ENCODE measurements at regions not wholly inside any gene's neighbourhood (a gene's known extent, or its start where the extent isn't known, plus 50 kb on each side); places are given as distances from the start of the nearest gene placed in this dataset.

DNA sequence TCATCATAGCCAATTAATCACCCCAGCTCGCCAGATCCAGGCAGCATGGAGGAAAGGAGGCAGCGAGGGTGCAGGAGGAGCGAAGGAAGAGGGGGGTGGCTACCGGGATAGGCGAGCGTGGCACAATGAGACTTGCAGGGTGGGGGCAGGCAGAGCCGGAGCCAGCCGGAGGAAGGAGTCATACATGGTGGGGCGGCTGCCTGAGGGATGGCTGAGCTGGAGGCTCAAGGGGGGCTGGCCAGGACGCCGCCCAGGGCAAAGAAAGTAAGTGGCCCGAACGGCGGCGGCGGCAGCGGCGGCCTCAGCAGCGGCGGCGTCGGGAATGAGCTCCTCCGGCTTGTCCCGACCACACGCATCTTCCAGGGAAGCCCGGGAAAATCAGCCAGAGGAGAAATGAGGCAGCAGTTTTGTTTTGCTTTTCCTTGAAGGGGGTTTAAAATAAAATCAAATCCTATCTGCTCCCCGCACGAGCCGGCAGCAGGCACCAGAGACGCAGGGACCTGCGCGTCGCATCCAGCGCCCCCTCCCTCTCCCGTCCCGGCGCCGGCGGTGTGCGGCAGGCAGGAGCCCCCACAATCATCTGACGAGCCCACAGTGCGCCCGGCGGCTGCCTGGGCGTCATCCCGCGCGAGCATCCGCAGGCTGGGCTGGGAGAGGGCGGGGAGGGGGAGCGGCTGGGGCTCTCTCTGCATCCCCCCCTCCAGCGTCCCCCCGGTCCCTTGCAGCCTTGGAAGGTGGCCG lies 263.6 kb downstream of the CTTN start:
- no peak for DNase-seq

DNA sequence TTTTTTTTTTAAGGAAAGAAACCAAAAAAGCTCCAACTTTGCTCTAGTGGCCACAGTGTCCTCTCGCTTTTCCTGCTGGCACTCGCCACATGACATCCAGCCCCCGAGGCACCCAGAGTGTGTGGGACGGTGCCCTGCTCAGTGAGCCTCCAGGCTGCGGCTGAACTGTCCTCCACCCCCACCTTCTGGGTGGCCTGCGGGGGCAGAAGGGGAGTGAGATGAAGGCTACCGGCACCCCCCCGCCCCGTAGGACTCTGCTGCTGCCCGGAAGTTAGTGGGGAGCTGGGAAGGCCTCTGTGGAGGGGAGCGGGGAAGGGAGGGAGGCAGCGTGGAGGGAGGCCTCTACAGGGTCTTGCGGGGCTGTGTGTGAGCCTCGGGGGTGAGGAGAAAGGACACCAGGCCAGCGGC lies 264.4 kb downstream of the CTTN start:
- DNase-seq: no peak

DNA sequence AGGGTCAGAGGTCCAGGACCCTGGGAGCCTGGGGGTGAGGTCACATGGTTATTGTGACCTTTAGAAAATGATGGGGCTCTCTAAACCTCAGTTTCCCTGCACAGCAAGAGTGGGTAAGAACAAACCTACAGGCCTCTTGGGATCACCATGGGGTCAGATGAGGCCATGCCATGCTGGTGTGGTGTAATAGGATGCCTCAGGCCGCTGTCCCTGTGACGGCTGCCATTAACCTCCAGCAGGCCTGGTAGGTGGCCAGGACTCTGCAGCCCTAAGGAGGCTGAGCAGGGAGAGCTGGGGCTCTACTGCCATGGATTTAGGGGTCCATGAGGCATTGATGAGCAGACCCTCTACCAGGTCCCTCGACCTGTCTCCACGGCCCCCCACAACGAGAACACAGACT lies 265.5 kb downstream of the CTTN start:
- DNase-seq: no peak

DNA sequence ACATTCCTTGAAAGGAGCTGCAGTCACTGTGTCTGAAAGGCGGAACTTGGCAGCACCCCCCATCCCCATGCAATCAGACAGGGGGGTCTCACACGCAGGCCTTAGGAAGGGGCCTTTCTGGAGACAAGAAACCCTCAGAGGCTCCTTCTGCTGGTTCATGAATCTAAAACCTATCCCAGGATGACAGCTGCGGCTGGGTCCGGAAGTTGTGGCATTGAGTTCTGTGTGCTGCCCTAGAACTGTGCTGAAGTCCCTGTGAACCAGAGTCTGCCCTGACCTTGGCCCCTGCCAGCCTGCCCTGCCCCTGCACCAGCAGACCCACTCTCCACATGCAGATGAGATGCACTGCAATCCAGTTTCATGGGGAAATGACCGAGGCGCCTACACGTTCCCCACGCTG lies 268.0 kb downstream of the CTTN start:
- peak; percentile 2 to 19 for DNase-seq

DNA sequence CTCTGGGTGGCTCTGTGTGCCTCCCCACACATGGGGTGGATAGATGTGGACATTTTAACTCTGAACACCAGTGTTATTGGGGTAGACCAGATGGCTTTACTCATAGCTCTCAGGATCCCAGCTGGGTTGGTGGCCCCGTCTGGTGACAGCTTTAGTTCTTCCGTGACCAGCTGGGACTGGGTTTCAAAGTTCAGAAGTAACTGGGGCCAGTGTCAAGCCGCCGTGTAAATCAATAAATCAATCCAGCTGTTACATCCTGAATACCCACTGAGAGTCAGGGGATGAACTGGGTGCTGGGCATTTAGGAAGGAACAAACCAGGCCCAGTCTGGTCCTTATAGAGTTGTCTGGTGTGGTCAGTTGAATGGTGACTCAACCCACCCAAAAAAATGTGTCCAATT lies 269.4 kb downstream of the CTTN start:
- no peak for DNase-seq

DNA sequence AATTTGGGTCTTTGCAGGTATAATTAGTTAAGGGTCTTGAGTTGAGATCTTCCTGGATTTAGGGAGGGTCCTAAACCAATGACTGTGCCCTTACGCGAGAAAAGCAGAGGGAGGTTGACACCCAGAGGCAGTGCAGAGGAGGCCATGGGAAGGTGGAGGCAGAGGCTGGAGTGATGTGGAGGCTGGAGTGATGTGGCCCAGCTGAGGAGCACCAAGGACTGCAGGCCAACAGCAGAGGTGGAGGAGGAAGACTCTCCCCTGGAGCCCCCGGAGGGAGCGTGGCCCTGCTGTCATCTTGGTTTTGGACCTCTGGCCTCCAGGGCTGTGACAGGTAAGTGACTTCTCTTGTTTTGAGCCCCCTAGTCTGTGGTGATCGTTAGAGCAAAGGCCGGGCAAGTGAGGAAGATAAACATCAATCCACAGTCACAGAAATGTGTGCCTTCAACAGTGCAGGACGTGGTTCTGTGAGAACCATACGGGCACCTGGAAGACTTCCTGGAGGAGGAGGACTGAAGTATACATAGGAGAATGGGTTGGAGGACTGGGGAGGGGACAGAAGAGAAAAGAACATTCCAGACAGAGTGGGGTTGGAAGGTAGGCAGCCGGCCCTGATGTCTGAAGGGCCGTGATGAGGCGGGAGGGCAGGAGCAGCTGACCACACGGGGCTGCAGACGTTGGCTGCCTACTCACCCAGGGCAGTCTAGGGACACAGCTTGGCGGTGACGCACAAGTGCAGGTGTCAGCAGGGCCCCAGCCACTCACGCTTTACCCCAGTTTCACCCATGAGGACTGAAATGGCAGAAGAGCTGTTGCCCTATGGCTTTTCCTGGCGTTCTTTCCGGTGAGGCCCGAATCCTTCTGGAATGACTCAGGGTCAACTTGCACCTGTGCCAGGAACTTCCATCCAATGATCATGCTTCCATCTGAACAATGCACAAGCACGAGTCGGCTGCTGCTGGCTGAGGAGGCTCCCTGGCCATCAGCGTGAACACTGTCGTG lies 270.2 kb downstream of the CTTN start:
- no peak for DNase-seq

DNA sequence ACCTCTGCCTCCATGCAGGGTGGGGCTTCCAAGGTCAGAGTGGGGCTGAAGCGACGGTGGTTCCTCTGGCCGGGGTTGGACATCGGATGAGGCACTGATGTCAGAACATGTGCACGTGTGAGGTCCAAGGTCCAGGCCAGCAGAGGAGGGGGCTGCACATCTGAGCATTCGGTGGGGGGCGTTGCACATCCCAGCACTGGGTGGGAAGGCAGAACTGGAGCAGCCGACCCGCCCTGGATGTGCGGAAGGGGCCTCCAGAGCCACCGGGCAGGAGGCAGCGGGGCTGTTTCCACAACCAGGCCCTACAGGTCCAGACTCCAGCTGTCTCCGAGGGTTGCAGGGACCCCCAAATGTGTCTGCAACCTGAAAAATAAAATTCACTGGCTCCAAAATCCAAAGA lies 271.0 kb downstream of the CTTN start:
- no peak for DNase-seq

DNA sequence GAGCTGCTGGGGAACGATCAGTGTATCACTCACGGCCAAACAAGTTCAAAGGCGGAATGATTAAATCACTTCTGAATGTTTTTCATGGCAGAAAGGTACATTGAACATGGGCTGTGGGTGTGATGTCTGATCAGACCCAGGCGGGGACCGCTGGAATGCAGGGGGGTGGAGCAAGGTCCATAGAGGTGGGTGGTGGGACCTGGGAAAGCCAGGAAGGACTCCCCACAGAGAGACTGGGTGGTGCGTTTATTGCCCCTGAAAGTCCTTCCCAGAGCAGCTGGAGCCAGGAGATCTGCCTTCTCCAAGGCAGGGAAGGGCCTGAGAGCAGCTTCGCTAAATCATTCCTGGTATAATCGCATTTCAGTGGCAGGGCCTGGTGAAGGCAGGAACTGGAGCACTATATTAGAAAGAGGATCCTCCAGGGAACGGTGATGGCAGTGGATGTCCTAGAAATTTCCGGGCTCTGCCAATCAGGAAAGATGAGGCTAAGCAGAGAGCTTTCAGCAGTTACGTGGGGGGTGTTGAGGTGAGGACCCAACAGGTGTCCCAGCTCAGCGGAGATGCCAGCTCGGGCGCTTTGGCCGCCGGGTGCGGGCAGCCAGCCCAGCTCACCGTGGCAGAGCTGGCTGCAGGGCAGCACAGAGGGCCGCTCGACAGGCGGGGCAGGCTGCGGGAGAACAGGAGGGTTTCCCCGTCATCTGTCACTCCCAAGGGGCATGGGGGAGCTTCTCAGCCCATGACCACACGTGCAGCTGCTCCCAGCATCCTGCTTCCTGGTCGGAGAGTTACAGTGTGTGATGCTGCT lies 271.7 kb downstream of the CTTN start:
- DNase-seq: no peak

DNA sequence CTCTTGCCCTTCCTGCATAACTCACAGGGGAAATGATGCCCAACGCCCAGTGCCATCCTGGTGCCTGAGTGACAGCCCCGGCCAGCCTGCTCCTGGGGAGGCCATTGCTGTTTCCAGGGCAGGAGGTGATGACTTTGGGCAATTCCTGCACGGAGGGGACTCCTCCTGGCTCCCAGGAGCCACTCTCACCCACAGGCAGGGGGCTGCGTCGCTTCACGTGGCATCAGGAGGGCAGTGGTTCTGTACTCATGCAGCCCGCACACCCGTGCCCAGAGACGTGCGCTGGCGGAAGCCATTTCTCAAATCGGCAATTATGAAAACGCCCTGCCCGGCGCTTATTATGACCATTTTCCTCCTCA lies 272.3 kb downstream of the CTTN start:
- no peak for DNase-seq

DNA sequence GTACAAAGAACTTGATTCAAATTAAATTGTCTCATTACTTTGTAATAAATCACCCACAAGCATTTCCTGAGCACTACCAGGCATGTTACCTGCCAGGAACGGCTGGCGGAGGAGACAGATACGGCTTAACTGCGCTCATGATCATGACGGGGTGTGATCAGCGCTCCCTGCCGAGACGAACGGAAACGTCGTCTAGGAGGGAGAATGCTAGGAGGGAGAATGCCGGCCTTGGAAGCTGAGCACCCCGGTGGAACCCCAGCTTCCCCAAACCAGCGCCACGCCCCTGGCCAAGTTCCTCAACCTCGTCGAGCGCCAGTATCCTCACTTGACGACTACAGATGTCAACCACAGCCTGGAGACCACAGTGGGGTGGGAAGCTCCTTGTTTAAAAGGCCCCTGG lies 272.8 kb downstream of the CTTN start:
- no peak for DNase-seq

DNA sequence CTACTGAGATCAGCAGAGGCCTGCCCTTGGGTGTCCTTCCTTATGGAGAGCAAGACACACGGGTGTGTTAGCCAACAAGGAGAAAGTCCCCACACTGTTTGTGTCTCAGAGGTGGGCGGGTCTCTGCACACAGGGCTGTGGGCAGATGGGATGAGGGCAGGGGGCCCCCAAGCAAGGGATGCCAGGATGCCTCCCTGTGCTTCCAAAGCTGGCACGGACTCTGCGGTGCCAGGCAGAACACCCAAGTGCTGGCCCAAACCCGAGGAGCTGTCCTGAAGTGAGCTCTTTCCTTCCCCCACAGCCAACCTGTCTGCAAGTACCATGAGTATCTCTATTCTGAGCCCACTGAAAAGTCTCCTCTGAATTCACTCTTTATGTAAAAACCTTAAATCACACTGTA lies 273.3 kb downstream of the CTTN start:
- DNase-seq: no peak

DNA sequence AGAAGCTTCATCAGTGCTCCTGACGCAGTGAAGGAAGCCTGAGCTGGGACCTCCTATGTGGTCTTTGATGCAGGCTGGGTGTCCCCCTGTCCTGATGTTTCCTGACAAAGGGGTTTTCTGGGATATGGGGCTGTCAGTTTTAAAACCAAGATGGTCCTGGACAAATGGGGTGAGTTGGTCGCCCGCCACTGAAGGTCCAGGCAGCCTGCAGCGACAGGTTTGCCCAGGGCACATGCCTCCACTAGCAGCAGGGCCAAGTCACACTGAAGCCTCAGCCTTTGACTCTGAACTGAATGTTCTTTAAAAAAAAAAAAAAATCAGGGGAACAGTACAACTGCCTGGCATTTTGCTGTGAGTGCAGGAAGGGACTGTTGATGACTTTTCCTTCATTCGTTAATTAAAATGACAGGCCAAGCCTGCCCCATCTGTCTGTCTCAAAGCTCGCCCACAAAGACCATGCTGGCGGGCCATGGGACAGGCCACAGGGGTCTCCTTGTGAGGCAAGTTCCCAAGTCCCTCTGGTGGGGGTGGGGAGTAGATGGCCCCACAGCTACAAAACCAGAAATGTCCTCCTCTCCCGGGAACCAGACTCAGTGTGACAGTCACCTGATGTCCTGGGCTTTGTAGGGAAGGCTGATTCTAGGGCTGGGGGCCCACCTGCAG lies 274.8 kb downstream of the CTTN start:
- DNase-seq: no peak

DNA sequence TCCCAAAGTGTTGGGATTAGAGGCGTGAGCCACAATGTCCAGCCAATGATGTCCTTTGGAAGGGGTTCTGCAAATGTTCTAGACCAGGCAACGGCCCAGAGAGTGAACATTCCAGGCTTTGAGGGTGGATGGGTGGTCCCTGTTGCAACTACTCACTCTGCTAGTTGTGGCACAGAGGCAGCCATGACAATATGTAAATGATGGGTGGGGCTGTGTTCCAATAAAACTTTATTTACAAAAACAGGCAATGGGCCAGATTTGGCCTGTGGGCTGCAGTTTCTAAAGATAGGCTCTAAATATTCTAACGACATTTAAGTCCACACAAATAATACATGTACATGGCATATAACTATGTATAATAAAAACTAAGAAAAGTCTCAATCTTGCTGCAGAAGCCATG lies 276.3 kb downstream of the CTTN start:
- DNase-seq: no peak

DNA sequence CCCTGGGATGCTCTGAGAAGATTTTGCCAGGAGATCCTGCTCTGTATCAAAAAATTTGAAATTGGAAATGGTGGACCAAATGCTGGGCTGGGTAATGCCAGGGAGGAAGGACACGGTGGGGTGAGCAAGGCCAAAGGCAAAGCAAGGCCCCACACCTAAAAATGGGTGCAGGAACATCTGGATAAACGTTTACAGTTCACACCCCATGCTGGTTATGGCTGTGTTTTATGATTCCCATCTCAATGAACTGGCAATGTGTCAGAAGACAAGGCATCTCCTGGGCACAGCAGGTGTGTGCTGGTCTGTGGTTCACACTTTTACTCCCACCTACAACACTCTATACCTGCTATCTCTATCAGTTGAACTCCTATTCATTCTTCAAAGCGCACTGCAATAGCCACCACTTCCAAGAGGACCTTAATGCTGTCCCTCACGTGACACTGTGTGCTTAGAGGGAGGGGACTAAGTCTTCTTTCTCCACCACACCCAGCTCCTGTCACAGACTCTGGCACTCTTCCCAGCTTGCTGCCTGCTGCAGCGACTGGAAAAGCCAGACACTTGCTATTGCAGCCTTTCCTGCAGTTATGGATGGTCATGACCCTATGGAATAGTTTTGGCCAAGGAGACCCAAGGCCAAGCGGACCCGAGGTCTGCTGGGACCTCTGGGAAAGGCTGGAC lies 277.5 kb downstream of the CTTN start:
- DNase-seq: no peak

DNA sequence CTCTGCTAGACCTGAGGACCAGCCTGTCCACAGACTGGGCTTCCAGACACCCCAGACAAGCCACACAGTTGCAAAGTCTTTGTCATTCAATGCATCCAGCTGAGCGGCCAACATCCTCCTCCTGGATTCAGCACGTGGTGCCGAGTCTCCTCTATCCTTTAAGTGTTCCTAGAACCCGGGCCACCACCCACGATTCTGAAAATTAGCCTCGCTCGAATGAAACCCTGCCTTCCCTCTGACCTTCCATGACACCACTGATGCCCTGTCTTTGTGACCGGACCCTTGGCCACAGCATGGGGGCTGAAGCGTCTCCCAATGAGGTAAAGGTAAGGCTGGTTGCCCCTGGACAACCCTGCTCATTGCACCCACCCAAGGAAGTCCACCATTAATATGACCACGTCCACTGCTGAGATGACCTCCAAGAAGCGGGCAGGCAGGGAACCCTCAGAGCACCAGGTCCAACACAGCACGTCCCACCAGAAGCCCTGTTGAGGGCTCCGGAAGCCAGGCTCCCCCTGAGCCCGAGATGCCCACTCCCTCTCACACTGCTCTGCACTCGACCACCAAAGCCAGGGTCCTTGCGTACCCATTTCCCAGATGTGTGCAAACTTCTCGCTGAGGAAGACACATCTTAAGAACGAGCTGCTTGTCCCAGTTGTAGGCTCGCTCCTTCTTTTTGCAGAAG lies 279.0 kb downstream of the CTTN start:
- DNase-seq: no peak

DNA sequence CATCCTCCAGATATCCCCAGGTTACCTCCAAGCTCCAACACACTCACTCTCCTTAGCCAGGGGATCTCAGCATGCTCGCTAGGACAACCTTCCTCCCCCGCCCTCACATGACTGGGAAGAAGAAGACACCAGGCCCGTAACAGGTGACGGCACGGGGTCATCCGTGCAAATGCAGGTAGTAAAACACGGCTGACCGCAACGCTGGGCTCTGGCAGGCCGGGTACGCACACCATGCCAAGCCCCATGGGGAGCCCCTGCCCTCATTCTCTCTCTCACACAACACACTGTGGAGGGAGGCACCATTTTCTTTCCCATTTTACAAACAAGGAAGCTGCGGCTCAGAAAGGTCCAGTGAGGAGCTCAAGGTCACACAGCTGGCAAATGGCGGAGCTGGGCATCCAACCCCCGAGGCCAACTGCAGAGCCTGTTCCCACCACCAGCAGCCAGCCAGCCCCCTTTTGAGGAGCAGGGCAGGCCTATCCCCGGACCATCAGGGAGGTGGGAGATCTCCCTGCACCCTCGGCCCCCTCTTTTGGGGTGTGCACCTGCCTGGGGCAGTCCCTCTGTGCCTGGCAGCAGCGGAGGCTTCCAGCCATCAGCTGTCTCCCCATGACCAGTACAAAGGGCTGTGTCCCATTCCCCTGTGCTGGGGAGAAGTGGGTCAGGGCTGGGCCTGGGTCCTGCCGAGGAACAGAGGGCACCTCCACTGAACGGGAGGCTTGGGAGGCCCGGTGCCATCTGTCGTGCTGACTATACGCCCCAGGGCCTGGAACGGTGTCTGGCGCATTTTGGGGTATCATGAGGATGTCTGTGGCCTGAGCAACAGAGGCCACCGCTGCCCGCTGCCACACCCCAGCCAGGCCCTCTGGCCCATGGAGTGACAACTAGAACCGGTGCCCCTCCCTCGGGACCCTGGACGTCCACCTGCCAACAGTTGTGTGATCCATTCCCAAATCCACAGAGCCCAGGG lies 280.9 kb downstream of the CTTN start:
- no peak for DNase-seq

DNA sequence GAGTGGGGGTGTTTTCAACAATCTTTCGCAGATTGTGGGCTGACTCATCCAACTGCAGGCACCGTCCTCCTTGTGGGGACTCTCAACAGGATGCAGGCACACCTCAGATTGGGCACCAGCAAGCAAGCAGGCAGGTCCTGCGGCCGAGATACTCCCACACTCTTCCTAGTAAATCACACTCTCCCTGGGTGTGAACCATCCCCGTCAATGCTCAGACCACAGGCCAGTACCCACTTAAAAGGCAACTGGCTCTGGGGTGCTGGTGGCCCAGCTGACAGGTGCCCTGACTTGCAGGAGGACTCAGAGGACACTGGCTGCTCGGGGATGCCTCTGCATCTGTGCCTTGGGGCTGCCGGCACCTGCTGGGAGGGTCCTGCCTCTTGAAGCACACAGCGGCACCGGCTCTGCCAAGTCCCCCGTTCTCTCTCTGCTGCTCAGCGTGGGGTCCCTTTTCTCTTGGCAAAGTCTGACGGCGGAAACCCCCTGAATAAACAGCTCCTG lies 282.5 kb downstream of the CTTN start:
- no peak for DNase-seq

DNA sequence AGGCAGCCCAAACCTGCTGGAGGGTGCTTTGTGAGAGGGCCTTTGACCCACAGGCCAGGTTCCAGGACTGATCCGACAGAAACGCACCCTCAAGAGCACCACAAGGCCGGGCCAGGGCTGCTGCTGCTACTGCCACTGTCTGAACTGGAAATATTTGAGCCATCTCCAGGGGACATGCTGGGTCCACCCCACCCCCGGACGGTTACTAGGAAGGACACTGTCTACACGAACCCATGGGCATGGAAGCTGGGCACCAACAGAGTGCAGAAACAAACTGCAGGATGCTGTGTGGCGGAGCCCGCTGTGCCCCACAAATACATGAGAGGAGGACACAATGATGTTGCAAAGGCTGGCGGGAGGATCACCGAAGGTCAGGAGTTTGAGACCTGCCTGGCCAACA lies 283.7 kb downstream of the CTTN start:
- no peak for DNase-seq

DNA sequence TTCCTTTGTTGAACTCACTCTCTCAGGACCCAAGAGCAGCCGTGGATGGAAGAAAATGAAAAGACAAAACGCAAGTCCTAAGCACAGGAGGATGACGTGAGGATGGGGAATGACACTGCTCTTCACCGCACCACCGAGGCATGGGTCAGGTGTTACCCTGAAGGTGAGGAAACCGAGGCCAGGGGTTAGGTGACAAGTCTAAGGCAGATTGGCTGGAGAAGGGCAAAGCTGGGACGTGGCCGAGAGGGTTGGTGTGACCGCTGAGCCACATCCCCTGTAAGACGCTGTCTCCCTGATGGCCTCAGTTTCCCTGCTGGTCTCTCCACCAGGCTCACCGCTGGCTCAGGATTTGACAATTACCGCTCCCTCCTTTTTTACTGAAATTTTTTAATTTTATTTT lies 284.4 kb downstream of the CTTN start:
- no peak for DNase-seq

DNA sequence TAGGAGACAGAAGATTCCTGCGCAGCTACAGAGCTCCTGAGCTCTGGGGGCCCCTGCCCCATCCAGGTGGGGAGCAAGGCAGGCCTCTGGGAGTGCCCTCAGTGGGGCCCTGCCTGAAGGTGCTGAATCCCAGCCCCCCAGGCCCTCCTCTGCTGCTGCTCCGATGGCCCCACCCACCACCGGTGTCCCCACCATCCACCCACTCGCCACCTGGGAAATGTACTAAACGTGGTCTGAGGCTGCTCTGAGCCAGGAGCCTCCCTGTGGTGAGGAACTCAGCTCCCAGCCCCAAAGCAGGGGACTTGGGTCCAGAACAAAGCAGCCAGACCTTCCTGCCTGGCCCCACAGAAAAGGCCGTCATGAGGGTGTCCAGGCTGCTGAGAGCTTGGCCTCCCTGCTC lies 289.4 kb downstream of the CTTN start:
- DNase-seq: no peak

Measured in Kasumi-1 (cell line).